GM12878 (cell line): ENCODE measurements at regions not wholly inside any gene's neighbourhood (a gene's known extent, or its start where the extent isn't known, plus 50 kb on each side); places are given as distances from the start of the nearest gene placed in this dataset.

Experiments
- ATAC-seq: fragments of 200-7000 bp; cut with Tn5 transposase; 3 replicates; pipeline ENCODE4 v1.9.1; 2020; ENCODE audit warnings: mild to moderate bottlenecking, moderate library complexity
- BruUV-seq: library from RNA; stranded (reverse); fragments of 400-500 nt; replicated peaks from 2 replicates; lab custom pipeline; 2021; lab: Mats Ljungman, UMichigan
- CTCF ChIA-PET: fragments of 300-600 bp; sonication (Branson Sonifier 250); formaldehyde crosslinking; extraction: SDS; loops from one replicate; lab custom pipeline; 2021; ENCODE audit warnings: inconsistent platforms; lab: Yijun Ruan, JAX
- POLR2A ChIA-PET: fragments of 350-600 bp; formaldehyde crosslinking; extraction: SDS; loops from one replicate; lab custom pipeline; 2021; ENCODE audit warnings: inconsistent platforms; lab: Charles Lee
- RAD21 ChIA-PET: fragments of 300-600 bp; sonication (Branson Sonifier 250); formaldehyde crosslinking; loops from one replicate; lab custom pipeline; 2023; ENCODE audit warnings: antibody characterized with exemption; ENCODE audit not compliant: unreplicated experiment; lab: Charles Lee
- SMC1A ChIA-PET: fragments of 300-600 bp; sonication (Branson Sonifier 250); formaldehyde crosslinking; loops from one replicate; lab custom pipeline; 2023; ENCODE audit not compliant: unreplicated experiment, uncharacterized antibody; lab: Charles Lee
- DNase-seq: peaks from one replicate; pipeline ENCODE4 v3.0.0-alpha.2; 2011; ENCODE audit warnings: low read depth, low spot score
- FAIRE-seq: peaks from 3 replicates; lab custom pipeline; 2011; peaks lifted over from hg19 to GRCh38; lab: Jason Lieb, UNC
- H2AFZ ChIP-seq: 2 replicates; pipeline ENCODE4 v1.6.0; 2011; ENCODE audit warnings: low read depth, low read length, control low read depth; ENCODE audit not compliant: control insufficient read depth
- H3K27ac ChIP-seq: 2 replicates; pipeline ENCODE4 v1.5.1; 2011; ENCODE audit warnings: control low read depth; ENCODE audit not compliant: control insufficient read depth, insufficient read depth
- H3K27me3 ChIP-seq, 2 experiments: replicated peaks in 1 of 2; 2 replicates each; pipeline versions ENCODE4 v1.6.0 to v1.6.1; 2011; ENCODE audit warnings: low read length in 1 of 2; ENCODE audit not compliant: control insufficient read depth in 2 of 2, insufficient read depth in 2 of 2
- H3K36me3 ChIP-seq, 2 experiments: 2 replicates each; pipeline ENCODE4 v1.5.1; 2011; ENCODE audit warnings: low read length in 1 of 2; ENCODE audit not compliant: control insufficient read depth in 2 of 2, insufficient read depth in 2 of 2
- H3K4me1 ChIP-seq: 2 replicates; pipeline ENCODE4 v1.6.1; 2011; ENCODE audit warnings: mild to moderate bottlenecking, low read length, moderate library complexity, mixed read lengths; ENCODE audit not compliant: control insufficient read depth, insufficient read depth
- H3K4me2 ChIP-seq: 2 replicates; pipeline ENCODE4 v1.6.0; 2011; ENCODE audit warnings: control low read depth; ENCODE audit not compliant: control insufficient read depth, insufficient read depth
- H3K4me3 ChIP-seq: fragments of 200-600 bp; sonication (generic); 2 replicates; pipeline ENCODE4 v1.5.1; 2016
- H3K79me2 ChIP-seq: 2 replicates; pipeline ENCODE4 v1.6.0; 2011; ENCODE audit warnings: low read length; ENCODE audit not compliant: control insufficient read depth, insufficient read depth
- H3K9ac ChIP-seq: 2 replicates; pipeline ENCODE4 v1.8.0; 2011; ENCODE audit warnings: low read length, control low read depth, mixed read lengths; ENCODE audit not compliant: control insufficient read depth, insufficient read depth
- H3K9me3 ChIP-seq: replicated peaks from 3 replicates; pipeline ENCODE4 v1.5.1; 2011; ENCODE audit warnings: mild to moderate bottlenecking, low read length; ENCODE audit not compliant: control insufficient read depth, insufficient read depth
- H4K20me1 ChIP-seq: 2 replicates; pipeline ENCODE4 v1.6.0; 2011; ENCODE audit not compliant: control insufficient read depth, insufficient read depth
- BMI1 ChIP-seq: fragments of 450-650 bp; IDR thresholded peaks from 2 replicates; pipeline ENCODE4 v1.6.1; 2016; ENCODE audit warnings: mild to moderate bottlenecking, moderate library complexity, borderline replicate concordance
- CBX5 ChIP-seq: sonication (generic); IDR thresholded peaks from 2 replicates; pipeline ENCODE4 v1.6.1; 2016; ENCODE audit warnings: low read depth, moderate library complexity, mild to moderate bottlenecking, inconsistent platforms
- CREM ChIP-seq: IDR thresholded peaks from 2 replicates; pipeline ENCODE4 v1.6.1; 2014; ENCODE audit warnings: antibody characterized with exemption, low read depth
- JUND ChIP-seq: IDR thresholded peaks from 2 replicates; pipeline ENCODE4 v1.6.1; 2012; ENCODE audit warnings: low read depth, mild to moderate bottlenecking, low read length, improper control_type of control experiment, moderate library complexity
- LARP7 ChIP-seq: fragments of 450-650 bp; IDR thresholded peaks from 2 replicates; pipeline ENCODE4 v1.6.1; 2017; ENCODE audit warnings: mild to moderate bottlenecking
- MEF2B ChIP-seq: fragments of 450-650 bp; IDR thresholded peaks from 2 replicates; pipeline ENCODE4 v1.6.1; 2018; ENCODE audit warnings: mild to moderate bottlenecking, moderate library complexity; ENCODE audit not compliant: partially characterized antibody, poor library complexity, severe bottlenecking
- MTA2 ChIP-seq: fragments of 450-650 bp; IDR thresholded peaks from 2 replicates; pipeline ENCODE4 v1.6.1; 2016; ENCODE audit warnings: low read depth, mild to moderate bottlenecking, moderate library complexity
- NBN ChIP-seq: fragments of 450-650 bp; IDR thresholded peaks from 2 replicates; pipeline ENCODE4 v1.6.1; 2016
- PAX8 ChIP-seq: fragments of 450-650 bp; IDR thresholded peaks from 2 replicates; pipeline ENCODE4 v1.6.1; 2017; ENCODE audit warnings: mild to moderate bottlenecking, moderate library complexity
- RUNX3 ChIP-seq: IDR thresholded peaks from 2 replicates; pipeline ENCODE4 v1.6.1; 2012; ENCODE audit warnings: low read length, inconsistent platforms
- SREBF1 ChIP-seq: IDR thresholded peaks from 2 replicates; pipeline ENCODE4 v1.6.1; 2012; ENCODE audit warnings: mild to moderate bottlenecking, low read length
- TBL1XR1 ChIP-seq: IDR thresholded peaks from 2 replicates; pipeline ENCODE4 v1.6.1; 2012; ENCODE audit warnings: low read depth, low read length, improper control_type of control experiment
- WRNIP1 ChIP-seq: IDR thresholded peaks from 2 replicates; pipeline ENCODE4 v1.6.1; 2011; ENCODE audit warnings: low read depth, low read length, improper control_type of control experiment, borderline replicate concordance
- ZZZ3 ChIP-seq: IDR thresholded peaks from 2 replicates; pipeline ENCODE4 v1.6.1; 2011; ENCODE audit warnings: low read depth; ENCODE audit not compliant: control insufficient read depth, insufficient read length
- in situ Hi-C: fragments of 300-500 bp; cut with MboI; formaldehyde crosslinking; loops from 9 replicates; pipeline ENCODE4 v1.14.3; 2018; ENCODE audit warnings: mixed read lengths
- intact Hi-C: fragments of 100-400 bp; cut with micrococcal nuclease; formaldehyde crosslinking; loops from one replicate; pipeline ENCODE4 v1.14.2; 2022; ENCODE audit not compliant: unreplicated experiment
- TF ChIP-seq, protein P1 (sequence below): fragments of 450-650 bp; IDR thresholded peaks from 2 replicates; pipeline ENCODE4 v1.6.1; 2017; ENCODE audit warnings: antibody characterized with exemption, mild to moderate bottlenecking, moderate library complexity

GRCh38 chr7:42311195-42311594 lies 74.2 kb upstream of the GLI3 start:
- Histone ChIP-seq H3K9me3 (no peaks in the 10 kb centered on the region), H4K20me1 (no peaks in the 10 kb centered on the region), H3K79me2 (no peaks in the 10 kb centered on the region), H3K4me2 (no peak overlapping the region), H3K27ac (no peak overlapping the region)
- CTCF ChIA-PET: no interaction called here
- TF ChIP-seq MTA2 (no peak), NBN (no peak), SREBF1 (no peak), CBX5 (no peak), LARP7 (no peak), WRNIP1 (no peak), JUND (no peak), ZZZ3 (no peak), CREM (no peak), TBL1XR1 (no peak), PAX8 (no peak), BMI1 (no peak), MEF2B (no peak), RUNX3 (no peak)
- TF ChIP-seq, protein P1, sequence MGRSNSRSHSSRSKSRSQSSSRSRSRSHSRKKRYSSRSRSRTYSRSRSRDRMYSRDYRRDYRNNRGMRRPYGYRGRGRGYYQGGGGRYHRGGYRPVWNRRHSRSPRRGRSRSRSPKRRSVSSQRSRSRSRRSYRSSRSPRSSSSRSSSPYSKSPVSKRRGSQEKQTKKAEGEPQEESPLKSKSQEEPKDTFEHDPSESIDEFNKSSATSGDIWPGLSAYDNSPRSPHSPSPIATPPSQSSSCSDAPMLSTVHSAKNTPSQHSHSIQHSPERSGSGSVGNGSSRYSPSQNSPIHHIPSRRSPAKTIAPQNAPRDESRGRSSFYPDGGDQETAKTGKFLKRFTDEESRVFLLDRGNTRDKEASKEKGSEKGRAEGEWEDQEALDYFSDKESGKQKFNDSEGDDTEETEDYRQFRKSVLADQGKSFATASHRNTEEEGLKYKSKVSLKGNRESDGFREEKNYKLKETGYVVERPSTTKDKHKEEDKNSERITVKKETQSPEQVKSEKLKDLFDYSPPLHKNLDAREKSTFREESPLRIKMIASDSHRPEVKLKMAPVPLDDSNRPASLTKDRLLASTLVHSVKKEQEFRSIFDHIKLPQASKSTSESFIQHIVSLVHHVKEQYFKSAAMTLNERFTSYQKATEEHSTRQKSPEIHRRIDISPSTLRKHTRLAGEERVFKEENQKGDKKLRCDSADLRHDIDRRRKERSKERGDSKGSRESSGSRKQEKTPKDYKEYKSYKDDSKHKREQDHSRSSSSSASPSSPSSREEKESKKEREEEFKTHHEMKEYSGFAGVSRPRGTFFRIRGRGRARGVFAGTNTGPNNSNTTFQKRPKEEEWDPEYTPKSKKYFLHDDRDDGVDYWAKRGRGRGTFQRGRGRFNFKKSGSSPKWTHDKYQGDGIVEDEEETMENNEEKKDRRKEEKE: no peak
- TF ChIP-seq, all 136 proteins: peak for 0
- DNase-seq (no peak), FAIRE-seq (no peak), ATAC-seq (no peak)
- in situ Hi-C loops (no loop called here), intact Hi-C loops (no loop called here)
- ChIA-PET SMC1A (no interaction called here), POLR2A (no interaction called here), RAD21 (no interaction called here)
- no TSS peak for BruUV-seq
- Histone ChIP-seq H3K27me3 (no peaks in the 10 kb centered on the region), H3K4me3 (no peak overlapping the region), H2AFZ (no peak overlapping the region), H3K9ac (no peak overlapping the region), H3K36me3 (no peaks in the 10 kb centered on the region), H3K4me1 (no peaks in the 10 kb centered on the region)
